ENCODE measurements at regions not wholly inside any gene's neighbourhood (a gene's known extent, or its start where the extent isn't known, plus 50 kb on each side); places are given as distances from the start of the nearest gene placed in this dataset.
"Not testable (repeated sequence)": the region's sequence is repeated elsewhere in the genome, so short reads cannot be mapped to it uniquely, and the experiment has no call there.

- intact Hi-C loops (cut with DNase I), result no loop called here
- DNase-seq, result no peak
Measured at GRCh38 chr13:80000684-80001509, 340.0 kb downstream of the SPRY2 start.

- DNase-seq, result no peak
- intact Hi-C loops (cut with DNase I), result no loop called here
Measured at GRCh38 chr13:79999601-80000000, 341.3 kb downstream of the SPRY2 start.

- DNase-seq, result no peak
- intact Hi-C loops (cut with DNase I), result no loop called here
Measured at GRCh38 chr13:79998381-79998880, 342.5 kb downstream of the SPRY2 start.

- intact Hi-C loops (cut with DNase I), result no loop called here
- DNase-seq, result no peak
Measured at GRCh38 chr13:79997244-79997643, 343.7 kb downstream of the SPRY2 start.

GRCh38 chr13:79995334-79995733, 345.6 kb downstream of the SPRY2 start:
- intact Hi-C loops (cut with DNase I), result no loop called here
- DNase-seq, result no peak

GRCh38 chr13:79992111-79992510, 348.8 kb downstream of the SPRY2 start:
- intact Hi-C loops (cut with DNase I), result no loop called here
- no peak for DNase-seq

GRCh38 chr13:79990048-79990447, 350.9 kb downstream of the SPRY2 start:
- intact Hi-C loops (cut with DNase I), result no loop called here
- DNase-seq, result no peak

GRCh38 chr13:79989217-79989661, 351.7 kb downstream of the SPRY2 start:
- DNase-seq, result no peak
- intact Hi-C loops (cut with DNase I), result no loop called here

GRCh38 chr13:79988573-79988972, 352.4 kb downstream of the SPRY2 start:
- no peak for DNase-seq
- intact Hi-C loops (cut with DNase I), result no loop called here

- intact Hi-C loops (cut with DNase I), result no loop called here
- no peak for DNase-seq
Measured at GRCh38 chr13:79987761-79988160, 353.2 kb downstream of the SPRY2 start.

- no peak for DNase-seq
Measured at GRCh38 chr13:79987323-79987722, 353.6 kb downstream of the SPRY2 start.

GRCh38 chr13:79986890-79987289, 354.0 kb downstream of the SPRY2 start:
- intact Hi-C loops (cut with DNase I), result no loop called here
- no peak for DNase-seq

More at GRCh38 chr13:79987323-79987722, 353.6 kb downstream of the SPRY2 start:
- intact Hi-C loops (cut with DNase I), result no loop called here

- DNase-seq; intact Hi-C loops (cut with DNase I): not testable (repeated sequence)
Measured at GRCh38 chr13:79974935-79975650, 365.8 kb downstream of the SPRY2 start.

- DNase-seq, result peak in 1 of 10 donors; percentile 48
Measured at GRCh38 chr13:79973533-79973963, 367.4 kb downstream of the SPRY2 start.

GRCh38 chr13:79972066-79972569, 368.8 kb downstream of the SPRY2 start:
- intact Hi-C loops (cut with DNase I), result no loop called here
- no peak for DNase-seq

More at GRCh38 chr13:79973533-79973963, 367.4 kb downstream of the SPRY2 start:
- intact Hi-C loops (cut with DNase I), result no loop called here

GRCh38 chr13:79966493-79966895, 374.4 kb downstream of the SPRY2 start:
- DNase-seq, result no peak
- intact Hi-C loops (cut with DNase I), result no loop called here

GRCh38 chr13:79966059-79966458, 374.9 kb downstream of the SPRY2 start:
- intact Hi-C loops (cut with DNase I), result no loop called here
- DNase-seq, result no peak

GRCh38 chr13:79946556-79946955, 394.4 kb downstream of the SPRY2 start:
- no peak for DNase-seq
- intact Hi-C loops (cut with DNase I), result no loop called here

GRCh38 chr13:79943346-79944023, 397.4 kb downstream of the SPRY2 start:
- intact Hi-C loops (cut with DNase I), result no loop called here
- no peak for DNase-seq

GRCh38 chr13:79941752-79942151, 399.2 kb downstream of the SPRY2 start:
- DNase-seq, result no peak
- intact Hi-C loops (cut with DNase I), result no loop called here

- DNase-seq, result no peak
- intact Hi-C loops (cut with DNase I), result loop anchor here (5.0 kb wide), 2 partner anchors 73 to 193 kb away; no protein-coding TSS in a partner anchor
Measured at GRCh38 chr13:79939689-79940088, 401.2 kb downstream of the SPRY2 start.

Measured in posterior cingulate gyrus (tissue), 11 donors.